CD4-positive, alpha-beta T cell treated with Interleukin-4 for 4 hours (primary cell): ENCODE measurements at regions not wholly inside any gene's neighbourhood (a gene's known extent, or its start where the extent isn't known, plus 50 kb on each side); places are given as distances from the start of the nearest gene placed in this dataset.

Experiments used
- DNase-seq: peaks from one replicate; pipeline ENCODE4 v3.0.0-alpha.2; 2020

GRCh38 chr21:26641062-26641461 is 68.0 kb upstream of the CYYR1 start:
- DNase-seq, result no peak

- DNase-seq, result no peak
These were observed 64.2 kb upstream of the CYYR1 start for GRCh38 chr21:26637201-26637745.

- DNase-seq, result no peak
These were observed 62.6 kb upstream of the CYYR1 start for GRCh38 chr21:26635681-26636080.

- DNase-seq, result no peak
These were observed 59.6 kb upstream of the CYYR1 start for GRCh38 chr21:26632691-26633090.

- no peak for DNase-seq
These were observed 53.1 kb upstream of the CYYR1 start for GRCh38 chr21:26626187-26626586.

GRCh38 chr21:26624983-26625519 is 52.0 kb upstream of the CYYR1 start:
- DNase-seq, result no peak
